Hepatocyte (in vitro differentiated cells): ENCODE measurements at regions not wholly inside any gene's neighbourhood (a gene's known extent, or its start where the extent isn't known, plus 50 kb on each side); places are given as distances from the start of the nearest gene placed in this dataset.

ENCODE experiments used
- DNase-seq: peaks from one replicate; pipeline ENCODE4 v3.0.0-alpha.2; 2016; ENCODE audit warnings: low spot score
- H2AFZ ChIP-seq: fragments of 200-600 bp; sonication (generic); 2 replicates; pipeline ENCODE4 v1.6.0; 2016; ENCODE audit warnings: antibody characterized with exemption, mild to moderate bottlenecking
- H3K27ac ChIP-seq: fragments of 200-600 bp; sonication (generic); 2 replicates; pipeline ENCODE4 v1.5.1; 2016; ENCODE audit warnings: mild to moderate bottlenecking
- H3K27me3 ChIP-seq: fragments of 200-600 bp; sonication (generic); 2 replicates; pipeline ENCODE4 v1.6.1; 2016
- H3K36me3 ChIP-seq: fragments of 200-600 bp; sonication (generic); replicated peaks from 2 replicates; pipeline ENCODE4 v1.5.1; 2016; ENCODE audit warnings: low read depth; ENCODE audit not compliant: insufficient read depth
- H3K4me1 ChIP-seq: fragments of 200-600 bp; sonication (generic); 2 replicates; pipeline ENCODE4 v1.5.1; 2016; ENCODE audit warnings: mild to moderate bottlenecking, moderate library complexity; ENCODE audit not compliant: insufficient read depth
- H3K4me2 ChIP-seq: fragments of 200-600 bp; sonication (generic); 2 replicates; pipeline ENCODE4 v1.6.0; 2016
- H3K4me3 ChIP-seq: fragments of 200-600 bp; sonication (generic); 2 replicates; pipeline ENCODE4 v1.5.1; 2016; ENCODE audit warnings: mild to moderate bottlenecking
- H3K79me2 ChIP-seq: fragments of 200-600 bp; sonication (generic); 2 replicates; pipeline ENCODE4 v1.6.0; 2017; ENCODE audit warnings: mild to moderate bottlenecking
- H3K9me2 ChIP-seq: fragments of 200-600 bp; sonication (generic); replicated peaks from 2 replicates; pipeline ENCODE4 v1.6.0; 2017; ENCODE audit warnings: mild to moderate bottlenecking; ENCODE audit not compliant: insufficient read depth
- H3K9me3 ChIP-seq: fragments of 200-600 bp; sonication (generic); 2 replicates; pipeline ENCODE4 v1.5.1; 2016; ENCODE audit warnings: low read depth, mild to moderate bottlenecking
- H4K20me1 ChIP-seq: fragments of 200-600 bp; sonication (generic); 2 replicates; pipeline ENCODE4 v1.6.0; 2016; ENCODE audit warnings: mild to moderate bottlenecking; ENCODE audit not compliant: insufficient read depth, poor library complexity, severe bottlenecking
- EZH2 ChIP-seq: fragments of 200-600 bp; sonication (generic); IDR thresholded peaks from 2 replicates; pipeline ENCODE4 v1.6.1; 2016; ENCODE audit warnings: antibody characterized with exemption, mild to moderate bottlenecking, borderline replicate concordance
- EZH2phosphoT487 ChIP-seq: fragments of 200-600 bp; sonication (generic); IDR thresholded peaks from one replicate; pipeline ENCODE4 v1.6.1; 2018; ENCODE audit warnings: antibody characterized with exemption, mild to moderate bottlenecking, low read depth, moderate library complexity; ENCODE audit not compliant: unreplicated experiment, severe bottlenecking
- WGBS: methylation state at CpG from one replicate; pipeline ENCODE4 v1.1.6; 2016; ENCODE audit warnings: low lambda C conversion rate; ENCODE audit errors: missing lambda C conversion rate; 5-methylcytosine and 5-hydroxymethylcytosine counted together
- TF ChIP-seq, protein P1 (sequence below): fragments of 200-600 bp; sonication (generic); IDR thresholded peaks from 2 replicates; pipeline ENCODE4 v1.5.1; 2016; ENCODE audit warnings: antibody characterized with exemption, mild to moderate bottlenecking; ENCODE audit not compliant: poor library complexity

- H3K4me1 ChIP-seq = no peaks in the 10 kb centered on the region
- H4K20me1 ChIP-seq = no peaks in the 10 kb centered on the region
- H3K4me2 ChIP-seq = no peak overlapping the region
- no peaks in the 10 kb centered on the region for H3K27me3 ChIP-seq
- H3K9me3 ChIP-seq = no peaks in the 10 kb centered on the region
- no peak overlapping the region for H3K27ac ChIP-seq
- no peak overlapping the region for H2AFZ ChIP-seq
- no peaks in the 10 kb centered on the region for H3K79me2 ChIP-seq
- TF ChIP-seq EZH2phosphoT487 (no peak), EZH2 (no peak)
- TF ChIP-seq, protein P1, sequence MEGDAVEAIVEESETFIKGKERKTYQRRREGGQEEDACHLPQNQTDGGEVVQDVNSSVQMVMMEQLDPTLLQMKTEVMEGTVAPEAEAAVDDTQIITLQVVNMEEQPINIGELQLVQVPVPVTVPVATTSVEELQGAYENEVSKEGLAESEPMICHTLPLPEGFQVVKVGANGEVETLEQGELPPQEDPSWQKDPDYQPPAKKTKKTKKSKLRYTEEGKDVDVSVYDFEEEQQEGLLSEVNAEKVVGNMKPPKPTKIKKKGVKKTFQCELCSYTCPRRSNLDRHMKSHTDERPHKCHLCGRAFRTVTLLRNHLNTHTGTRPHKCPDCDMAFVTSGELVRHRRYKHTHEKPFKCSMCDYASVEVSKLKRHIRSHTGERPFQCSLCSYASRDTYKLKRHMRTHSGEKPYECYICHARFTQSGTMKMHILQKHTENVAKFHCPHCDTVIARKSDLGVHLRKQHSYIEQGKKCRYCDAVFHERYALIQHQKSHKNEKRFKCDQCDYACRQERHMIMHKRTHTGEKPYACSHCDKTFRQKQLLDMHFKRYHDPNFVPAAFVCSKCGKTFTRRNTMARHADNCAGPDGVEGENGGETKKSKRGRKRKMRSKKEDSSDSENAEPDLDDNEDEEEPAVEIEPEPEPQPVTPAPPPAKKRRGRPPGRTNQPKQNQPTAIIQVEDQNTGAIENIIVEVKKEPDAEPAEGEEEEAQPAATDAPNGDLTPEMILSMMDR = no peak
- H3K4me3 ChIP-seq = no peak overlapping the region
- no peaks in the 10 kb centered on the region for H3K36me3 ChIP-seq
- WGBS = 73% methylated on average over 6 of the region's 6 CpGs
- no peak for DNase-seq
- no peaks in the 10 kb centered on the region for H3K9me2 ChIP-seq
Observed at GRCh38 chr2:182542501-182543258, 115.8 kb upstream of the PDE1A start.

DNA sequence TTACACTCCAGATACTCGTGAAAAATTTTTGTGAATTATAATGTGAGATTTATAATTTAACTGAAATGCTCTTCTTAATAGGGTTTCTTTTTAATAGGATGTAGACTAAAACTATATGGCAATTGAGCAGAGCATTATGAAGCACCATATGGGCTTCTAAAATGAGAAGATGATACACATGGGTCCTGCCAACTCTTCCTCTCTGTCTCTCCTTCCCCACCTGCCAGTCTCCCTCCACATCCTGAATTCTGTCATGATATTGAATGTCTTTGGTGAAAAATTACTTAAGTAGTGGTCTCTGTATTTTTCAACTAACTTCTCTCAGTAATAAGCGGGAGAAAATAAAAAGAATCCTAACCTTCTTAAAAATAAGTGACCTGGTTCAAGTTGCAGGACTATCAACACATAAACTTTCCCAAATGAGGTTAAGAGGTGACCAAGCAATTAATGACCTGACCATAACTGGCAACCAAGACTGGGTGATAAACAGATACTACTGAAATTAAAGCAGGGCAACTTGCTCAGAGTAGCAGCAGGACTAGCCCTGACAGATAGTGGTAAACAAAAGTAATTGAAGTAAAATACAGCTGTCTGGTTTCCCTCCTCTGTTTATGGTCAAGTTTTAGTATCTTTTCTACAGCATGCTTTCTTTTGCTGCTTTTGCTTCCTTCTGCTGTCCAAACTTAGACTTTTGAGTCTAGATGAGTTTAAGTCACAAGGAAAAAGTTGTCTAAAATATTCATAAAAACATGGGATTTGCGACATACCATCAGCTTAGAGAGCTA is 117.1 kb upstream of the PDE1A start:
- Histone ChIP-seq H3K9me2 (no peaks in the 10 kb centered on the region), H3K79me2 (no peaks in the 10 kb centered on the region), H3K27me3 (no peaks in the 10 kb centered on the region), H3K4me3 (no peak overlapping the region), H3K27ac (no peak overlapping the region), H3K4me2 (no peak overlapping the region), H4K20me1 (no peaks in the 10 kb centered on the region), H3K36me3 (no peaks in the 10 kb centered on the region), H3K4me1 (no peaks in the 10 kb centered on the region), H3K9me3 (no peaks in the 10 kb centered on the region), H2AFZ (no peak overlapping the region)
- WGBS = 87% methylated on average over 3 of the region's 3 CpGs
- DNase-seq = no peak
- TF ChIP-seq, protein P1 = no peak
- TF ChIP-seq EZH2 (no peak), EZH2phosphoT487 (no peak)

- Histone ChIP-seq H2AFZ (no peak overlapping the region), H3K4me2 (no peak overlapping the region), H4K20me1 (no peaks in the 10 kb centered on the region), H3K4me1 (no peaks in the 10 kb centered on the region), H3K27ac (no peak overlapping the region), H3K9me3 (no peaks in the 10 kb centered on the region), H3K9me2 (no peaks in the 10 kb centered on the region), H3K36me3 (no peaks in the 10 kb centered on the region), H3K79me2 (no peaks in the 10 kb centered on the region), H3K4me3 (no peak overlapping the region), H3K27me3 (no peaks in the 10 kb centered on the region)
- peak; percentile 20 for DNase-seq
- 77% methylated on average over 3 of the region's 3 CpGs for WGBS
- TF ChIP-seq, protein P1 = no peak
- no peak for TF ChIP-seq EZH2
- TF ChIP-seq EZH2phosphoT487 = no peak
Observed at GRCh38 chr2:182545420-182546167, 118.8 kb upstream of the PDE1A start.
